ENCODE measurements at regions not wholly inside any gene's neighbourhood (a gene's known extent, or its start where the extent isn't known, plus 50 kb on each side); places are given as distances from the start of the nearest gene placed in this dataset.

DNA sequence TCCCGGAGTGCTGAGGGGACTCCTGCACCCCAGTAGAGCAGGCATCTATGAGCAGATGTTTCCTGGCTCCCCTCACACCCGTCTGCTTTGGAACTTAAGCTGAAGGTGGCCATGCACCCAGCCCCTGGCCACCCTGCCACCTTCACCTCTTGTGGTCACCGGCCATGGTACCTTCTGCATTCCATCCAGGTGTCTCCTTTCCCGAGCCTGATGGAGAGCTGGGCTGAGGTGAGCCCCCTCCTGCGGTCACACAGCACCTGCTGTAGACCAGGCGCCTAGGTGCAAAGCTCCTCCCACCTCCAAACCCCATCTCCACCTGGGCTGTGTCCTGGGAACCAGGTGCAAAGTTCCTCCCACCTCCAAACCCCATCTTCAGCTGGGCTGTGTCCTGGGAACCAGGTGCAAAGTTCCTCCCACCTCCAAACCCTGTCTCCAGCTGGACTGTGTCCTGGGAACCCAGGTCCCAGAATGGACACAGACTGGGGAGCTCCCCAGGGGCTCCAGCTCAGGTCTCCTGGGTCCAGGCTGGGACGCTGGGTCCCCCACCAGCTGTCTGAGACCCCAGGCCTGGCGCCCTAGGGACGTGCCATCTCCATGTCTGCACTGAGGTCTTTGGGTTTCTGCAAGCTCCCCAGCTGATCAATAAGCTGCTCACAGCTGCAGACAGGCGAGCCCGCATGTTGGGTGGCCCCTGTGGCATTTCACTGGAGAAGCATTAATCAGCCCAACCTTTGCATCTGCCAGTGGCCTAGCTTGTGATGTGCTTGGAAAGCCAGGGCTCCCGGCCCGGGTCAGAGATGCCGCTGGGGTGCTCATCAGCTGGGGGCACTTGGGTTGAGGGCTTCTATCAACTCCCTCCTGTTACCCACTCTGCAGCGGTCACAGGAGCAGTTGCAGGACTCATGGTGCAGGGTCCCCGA is 61.2 kb upstream of the INPP5A start:
- TF ChIP-seq, protein P1, sequence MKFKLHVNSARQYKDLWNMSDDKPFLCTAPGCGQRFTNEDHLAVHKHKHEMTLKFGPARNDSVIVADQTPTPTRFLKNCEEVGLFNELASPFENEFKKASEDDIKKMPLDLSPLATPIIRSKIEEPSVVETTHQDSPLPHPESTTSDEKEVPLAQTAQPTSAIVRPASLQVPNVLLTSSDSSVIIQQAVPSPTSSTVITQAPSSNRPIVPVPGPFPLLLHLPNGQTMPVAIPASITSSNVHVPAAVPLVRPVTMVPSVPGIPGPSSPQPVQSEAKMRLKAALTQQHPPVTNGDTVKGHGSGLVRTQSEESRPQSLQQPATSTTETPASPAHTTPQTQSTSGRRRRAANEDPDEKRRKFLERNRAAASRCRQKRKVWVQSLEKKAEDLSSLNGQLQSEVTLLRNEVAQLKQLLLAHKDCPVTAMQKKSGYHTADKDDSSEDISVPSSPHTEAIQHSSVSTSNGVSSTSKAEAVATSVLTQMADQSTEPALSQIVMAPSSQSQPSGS (CRISPR knock-in tag; IDR thresholded peaks at IDR 0.05; ENCODE audit: borderline replicate concordance, low read depth): no peak
- TF ChIP-seq, protein P2, sequence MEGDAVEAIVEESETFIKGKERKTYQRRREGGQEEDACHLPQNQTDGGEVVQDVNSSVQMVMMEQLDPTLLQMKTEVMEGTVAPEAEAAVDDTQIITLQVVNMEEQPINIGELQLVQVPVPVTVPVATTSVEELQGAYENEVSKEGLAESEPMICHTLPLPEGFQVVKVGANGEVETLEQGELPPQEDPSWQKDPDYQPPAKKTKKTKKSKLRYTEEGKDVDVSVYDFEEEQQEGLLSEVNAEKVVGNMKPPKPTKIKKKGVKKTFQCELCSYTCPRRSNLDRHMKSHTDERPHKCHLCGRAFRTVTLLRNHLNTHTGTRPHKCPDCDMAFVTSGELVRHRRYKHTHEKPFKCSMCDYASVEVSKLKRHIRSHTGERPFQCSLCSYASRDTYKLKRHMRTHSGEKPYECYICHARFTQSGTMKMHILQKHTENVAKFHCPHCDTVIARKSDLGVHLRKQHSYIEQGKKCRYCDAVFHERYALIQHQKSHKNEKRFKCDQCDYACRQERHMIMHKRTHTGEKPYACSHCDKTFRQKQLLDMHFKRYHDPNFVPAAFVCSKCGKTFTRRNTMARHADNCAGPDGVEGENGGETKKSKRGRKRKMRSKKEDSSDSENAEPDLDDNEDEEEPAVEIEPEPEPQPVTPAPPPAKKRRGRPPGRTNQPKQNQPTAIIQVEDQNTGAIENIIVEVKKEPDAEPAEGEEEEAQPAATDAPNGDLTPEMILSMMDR (IDR thresholded peaks at IDR 0.05): no peak
- no peak for TF ChIP-seq JUN (CRISPR knock-in tag; IDR thresholded peaks at IDR 0.05)
- TF ChIP-seq, protein P3, sequence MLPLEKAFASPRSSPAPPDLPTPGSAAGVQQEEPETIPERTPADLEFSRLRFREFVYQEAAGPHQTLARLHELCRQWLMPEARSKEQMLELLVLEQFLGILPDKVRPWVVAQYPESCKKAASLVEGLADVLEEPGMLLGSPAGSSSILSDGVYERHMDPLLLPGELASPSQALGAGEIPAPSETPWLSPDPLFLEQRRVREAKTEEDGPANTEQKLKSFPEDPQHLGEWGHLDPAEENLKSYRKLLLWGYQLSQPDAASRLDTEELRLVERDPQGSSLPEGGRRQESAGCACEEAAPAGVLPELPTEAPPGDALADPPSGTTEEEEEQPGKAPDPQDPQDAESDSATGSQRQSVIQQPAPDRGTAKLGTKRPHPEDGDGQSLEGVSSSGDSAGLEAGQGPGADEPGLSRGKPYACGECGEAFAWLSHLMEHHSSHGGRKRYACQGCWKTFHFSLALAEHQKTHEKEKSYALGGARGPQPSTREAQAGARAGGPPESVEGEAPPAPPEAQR (CRISPR knock-in tag; IDR thresholded peaks at IDR 0.05): no peak
- TF ChIP-seq, protein P4, sequence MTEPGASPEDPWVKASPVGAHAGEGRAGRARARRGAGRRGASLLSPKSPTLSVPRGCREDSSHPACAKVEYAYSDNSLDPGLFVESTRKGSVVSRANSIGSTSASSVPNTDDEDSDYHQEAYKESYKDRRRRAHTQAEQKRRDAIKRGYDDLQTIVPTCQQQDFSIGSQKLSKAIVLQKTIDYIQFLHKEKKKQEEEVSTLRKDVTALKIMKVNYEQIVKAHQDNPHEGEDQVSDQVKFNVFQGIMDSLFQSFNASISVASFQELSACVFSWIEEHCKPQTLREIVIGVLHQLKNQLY (CRISPR knock-in tag; IDR thresholded peaks at IDR 0.05): no peak

Data from WTC11 (cell line).